Islet precursor cell (in vitro differentiated cells): ENCODE measurements at regions not wholly inside any gene's neighbourhood (a gene's known extent, or its start where the extent isn't known, plus 50 kb on each side); places are given as distances from the start of the nearest gene placed in this dataset.

ENCODE experiments used
- DNase-seq: peaks from one replicate; pipeline ENCODE4 v3.0.0-alpha.2; 2018

GRCh38 chr13:91139232-91139631, 208.3 kb upstream of the MIR17HG start:
- no peak for DNase-seq

GRCh38 chr13:91141543-91142061, 205.9 kb upstream of the MIR17HG start:
- DNase-seq, result no peak

GRCh38 chr13:91142572-91142971, 204.9 kb upstream of the MIR17HG start:
- DNase-seq, result no peak

- DNase-seq, result no peak
These were observed 203.4 kb upstream of the MIR17HG start for GRCh38 chr13:91144054-91144453.

GRCh38 chr13:91144486-91144885, 203.0 kb upstream of the MIR17HG start:
- DNase-seq, result no peak

DNA sequence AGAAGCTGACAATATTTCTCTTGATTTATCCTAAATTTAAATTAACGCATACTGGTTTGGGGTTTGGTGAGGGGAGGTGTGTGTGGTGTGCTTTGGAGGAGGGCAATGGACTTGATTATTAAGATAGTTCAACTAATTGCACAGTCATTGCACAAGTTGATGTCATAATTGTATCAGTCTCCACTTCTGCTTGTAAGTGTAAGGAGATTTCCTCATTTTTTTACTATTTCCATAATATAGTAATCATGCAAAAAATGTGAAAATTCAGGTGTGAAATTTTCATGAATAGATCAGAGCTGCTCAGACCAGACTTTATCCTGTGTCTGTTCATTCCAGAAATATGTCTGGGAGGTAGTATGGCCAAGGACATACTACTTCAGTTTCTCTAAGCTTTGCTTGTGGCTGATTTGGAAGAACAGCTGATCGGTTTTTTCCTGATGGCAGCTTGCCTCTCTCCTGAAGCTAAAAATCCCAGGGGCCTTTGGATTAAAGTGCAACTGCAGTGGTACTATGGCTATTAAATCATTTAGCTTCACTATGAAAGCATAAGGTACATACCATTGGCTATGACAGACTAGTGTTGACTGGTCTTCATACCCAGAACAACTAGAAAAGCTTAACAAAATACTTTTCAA, 201.8 kb upstream of the MIR17HG start:
- no peak for DNase-seq

DNA sequence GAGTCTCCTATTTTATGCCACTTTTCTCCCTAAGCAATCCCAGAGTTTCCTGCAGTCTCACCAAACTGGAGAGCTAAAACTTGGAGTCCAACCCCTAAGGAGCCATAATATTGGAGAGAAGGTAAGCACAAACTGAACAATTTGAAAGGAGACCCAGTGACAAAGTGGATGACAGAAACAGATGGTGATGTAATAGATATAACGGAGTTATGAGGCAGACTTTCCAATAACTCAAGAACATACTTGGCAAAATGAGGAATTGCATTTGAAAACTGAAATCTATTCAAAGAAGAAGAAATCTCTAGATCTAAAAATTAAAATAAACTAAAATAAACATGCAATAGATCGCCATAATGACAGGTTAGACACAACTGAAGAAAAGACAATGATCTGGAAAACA, 200.9 kb upstream of the MIR17HG start:
- DNase-seq, result no peak

- DNase-seq, result no peak
These were observed 199.4 kb upstream of the MIR17HG start for GRCh38 chr13:91148098-91148497.

- DNase-seq, result no peak
These were observed 195.6 kb upstream of the MIR17HG start for GRCh38 chr13:91151921-91152320.

GRCh38 chr13:91153372-91153771, 194.1 kb upstream of the MIR17HG start:
- DNase-seq, result no peak

GRCh38 chr13:91154558-91155353, 192.7 kb upstream of the MIR17HG start:
- DNase-seq, result peak; percentile 74

- peak; percentile 89 for DNase-seq
These were observed 191.9 kb upstream of the MIR17HG start for GRCh38 chr13:91155512-91156114.

DNA sequence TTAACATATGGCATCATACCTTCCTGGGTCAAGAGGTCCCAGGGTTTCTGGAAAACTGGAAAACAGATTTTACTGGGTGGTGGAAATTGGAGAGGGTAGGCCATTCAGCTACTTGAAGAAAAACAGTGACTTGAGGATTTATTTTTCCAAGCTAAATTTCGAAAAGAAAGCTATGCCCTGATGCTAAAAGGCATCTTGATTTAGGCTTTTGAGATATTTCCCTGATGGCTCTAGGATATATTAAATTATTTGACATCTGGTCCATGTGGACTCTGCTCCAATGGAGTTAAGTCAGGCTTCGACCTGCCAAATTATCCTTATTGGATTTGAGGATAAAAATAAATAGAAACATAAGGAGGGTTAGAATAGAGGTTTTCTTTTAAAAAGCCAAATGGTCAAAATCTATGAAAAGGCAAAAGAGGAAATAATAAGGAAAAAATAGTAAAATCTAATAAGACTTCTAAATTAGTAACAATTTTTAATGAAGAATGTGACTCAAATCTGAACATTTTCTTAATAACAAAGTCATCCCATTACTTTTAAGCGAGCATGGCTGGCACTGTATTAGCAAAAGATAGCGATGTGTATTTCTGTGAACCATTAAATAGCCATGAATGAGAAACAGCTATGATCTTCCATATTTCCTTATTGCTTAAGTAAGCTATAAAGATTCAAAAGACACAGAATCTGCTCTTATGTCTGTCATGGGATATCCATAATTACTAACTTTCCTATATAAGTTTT, 190.0 kb upstream of the MIR17HG start:
- DNase-seq, result no peak

- DNase-seq, result no peak
These were observed 189.5 kb upstream of the MIR17HG start for GRCh38 chr13:91158017-91158395.

DNA sequence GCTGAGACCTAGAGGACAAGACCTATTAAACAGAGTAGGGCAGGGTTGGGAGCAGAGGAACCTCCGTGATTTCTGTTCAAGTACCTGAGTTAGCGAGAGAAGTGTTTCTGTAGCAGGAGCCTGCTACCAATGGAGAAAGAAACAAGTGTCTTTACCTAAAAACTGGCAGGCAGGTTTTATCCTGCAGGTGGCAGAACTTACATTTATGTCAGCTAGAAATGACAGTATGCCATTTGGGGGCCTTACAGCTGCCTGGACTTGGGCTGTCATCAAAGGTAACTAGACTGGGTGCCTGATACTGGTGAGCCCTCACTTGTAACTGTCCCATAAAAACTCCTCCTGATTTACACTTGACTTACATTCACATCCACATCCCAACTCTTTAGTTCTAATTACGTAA, 185.3 kb upstream of the MIR17HG start:
- no peak for DNase-seq

GRCh38 chr13:91162589-91162988, 184.9 kb upstream of the MIR17HG start:
- no peak for DNase-seq

- DNase-seq, result no peak
These were observed 181.7 kb upstream of the MIR17HG start for GRCh38 chr13:91165758-91166157.

GRCh38 chr13:91166714-91167511, 180.6 kb upstream of the MIR17HG start:
- no peak for DNase-seq

DNA sequence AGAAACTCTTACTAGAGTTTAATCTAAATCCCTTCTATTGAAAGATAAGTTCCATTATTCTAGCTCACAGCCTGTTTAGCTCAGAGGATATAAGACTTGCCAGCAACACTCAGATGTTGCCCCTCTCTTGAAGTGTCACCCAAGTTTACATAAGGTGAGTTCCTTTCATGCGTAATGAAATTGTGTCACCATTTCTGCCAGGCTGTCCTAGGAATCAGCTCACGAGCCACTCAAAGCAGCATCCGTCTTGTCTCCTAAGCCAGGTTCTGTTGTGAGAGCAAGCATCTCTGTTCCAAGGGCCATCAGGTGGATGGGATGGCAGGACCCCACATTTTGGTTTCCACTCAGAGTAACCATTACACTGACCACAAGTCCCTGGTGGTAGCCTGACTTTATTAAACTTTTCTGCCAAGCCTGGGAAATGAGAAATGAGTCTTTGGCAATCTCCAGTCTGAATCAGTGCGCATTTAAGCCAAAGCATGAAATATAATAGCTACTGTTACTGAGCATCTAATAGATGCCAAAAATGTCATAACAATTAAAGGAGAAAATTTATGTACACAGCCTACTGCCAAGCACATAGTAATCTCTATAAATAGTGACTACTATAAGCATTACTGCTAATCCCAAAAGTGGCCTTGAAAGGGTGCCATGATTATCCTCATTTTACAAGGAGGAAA, 179.6 kb upstream of the MIR17HG start:
- no peak for DNase-seq

- no peak for DNase-seq
These were observed 179.1 kb upstream of the MIR17HG start for GRCh38 chr13:91168386-91168711.

DNA sequence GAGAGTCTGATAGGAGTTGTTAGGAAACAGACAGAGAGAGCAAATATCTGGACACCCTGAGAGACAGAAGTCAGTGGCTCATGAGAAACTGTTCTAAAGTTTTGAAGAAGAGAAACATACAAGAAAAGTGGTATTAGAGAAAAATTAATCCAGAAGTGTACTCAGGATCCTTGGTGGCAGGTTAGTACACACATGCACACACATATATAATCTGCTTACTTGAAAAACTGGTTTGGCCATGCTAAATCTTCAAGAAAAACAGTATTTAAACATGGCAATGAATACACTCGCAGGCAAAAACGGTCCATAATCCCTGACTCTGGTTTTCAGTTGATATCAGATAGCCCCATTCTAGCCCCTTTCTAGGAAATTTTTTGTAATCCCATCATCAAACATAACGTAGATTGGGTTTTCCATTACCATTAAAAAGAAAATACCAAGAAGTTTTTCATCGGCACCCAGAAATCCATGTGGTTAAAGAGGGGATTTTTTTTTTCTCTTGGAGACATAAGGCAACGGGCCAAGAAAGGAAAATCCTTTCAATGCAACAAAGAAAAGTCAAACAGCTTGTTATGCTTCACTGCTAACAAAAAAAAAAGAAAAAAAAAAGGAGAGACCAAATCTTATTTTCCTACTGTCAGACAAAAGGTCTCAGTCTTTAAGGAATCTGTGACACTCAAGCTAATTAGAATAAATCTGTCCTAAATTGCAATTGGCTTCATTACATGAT, 178.0 kb upstream of the MIR17HG start:
- no peak for DNase-seq
